ENCODE measurements at regions not wholly inside any gene's neighbourhood (a gene's known extent, or its start where the extent isn't known, plus 50 kb on each side); places are given as distances from the start of the nearest gene placed in this dataset.

- no peak overlapping the region for H3K4me3 ChIP-seq (ENCODE audit: control insufficient read depth, low read depth, low read length)
- no peak for TF ChIP-seq CTCF (conservative IDR thresholded peaks at IDR 0.05; ENCODE audit: control insufficient read depth, insufficient read depth, low read depth, low read length)
- no peak for DNase-seq (ENCODE audit: low read depth)
Measured at GRCh38 chr3:181582619-181583018, 129.1 kb upstream of the SOX2 start.

- no peak overlapping the region for H3K4me3 ChIP-seq (ENCODE audit: control insufficient read depth, low read depth, low read length)
- TF ChIP-seq CTCF (conservative IDR thresholded peaks at IDR 0.05; ENCODE audit: control insufficient read depth, insufficient read depth, low read depth, low read length): no peak
- DNase-seq (ENCODE audit: low read depth): peak; percentile 2
Measured at GRCh38 chr3:181581656-181582055, 130.1 kb upstream of the SOX2 start.

GRCh38 chr3:181578743-181579142 is 133.0 kb upstream of the SOX2 start:
- no peak for DNase-seq (ENCODE audit: low read depth)
- no peak overlapping the region for H3K4me3 ChIP-seq (ENCODE audit: control insufficient read depth, low read depth, low read length)
- TF ChIP-seq CTCF (conservative IDR thresholded peaks at IDR 0.05; ENCODE audit: control insufficient read depth, insufficient read depth, low read depth, low read length): no peak

GRCh38 chr3:181572432-181572831 is 139.3 kb upstream of the SOX2 start:
- H3K4me3 ChIP-seq (ENCODE audit: control insufficient read depth, low read depth, low read length): no peak overlapping the region
- no peak for DNase-seq (ENCODE audit: low read depth)
- TF ChIP-seq CTCF (conservative IDR thresholded peaks at IDR 0.05; ENCODE audit: control insufficient read depth, insufficient read depth, low read depth, low read length): no peak

- no peak for TF ChIP-seq CTCF (conservative IDR thresholded peaks at IDR 0.05; ENCODE audit: control insufficient read depth, insufficient read depth, low read depth, low read length)
- no peak for DNase-seq (ENCODE audit: low read depth)
- H3K4me3 ChIP-seq (ENCODE audit: control insufficient read depth, low read depth, low read length): no peak overlapping the region
Measured at GRCh38 chr3:181570472-181570871, 141.3 kb upstream of the SOX2 start.

GRCh38 chr3:181569356-181569940 is 142.3 kb upstream of the SOX2 start:
- no peak for TF ChIP-seq CTCF (conservative IDR thresholded peaks at IDR 0.05; ENCODE audit: control insufficient read depth, insufficient read depth, low read depth, low read length)

GRCh38 chr3:181568693-181569092 is 143.0 kb upstream of the SOX2 start:
- H3K4me3 ChIP-seq (ENCODE audit: control insufficient read depth, low read depth, low read length): no peak overlapping the region
- no peak for TF ChIP-seq CTCF (conservative IDR thresholded peaks at IDR 0.05; ENCODE audit: control insufficient read depth, insufficient read depth, low read depth, low read length)
- no peak for DNase-seq (ENCODE audit: low read depth)

More at GRCh38 chr3:181569356-181569940, 142.3 kb upstream of the SOX2 start:
- H3K4me3 ChIP-seq (ENCODE audit: control insufficient read depth, low read depth, low read length): no peak overlapping the region
- no peak for DNase-seq (ENCODE audit: low read depth)

Measured in fibroblast of mammary gland (primary cell).